Endodermal cell (in vitro differentiated cells): ENCODE measurements at regions not wholly inside any gene's neighbourhood (a gene's known extent, or its start where the extent isn't known, plus 50 kb on each side); places are given as distances from the start of the nearest gene placed in this dataset.

Experiments used
- DNase-seq: peaks from one replicate; pipeline ENCODE4 v3.0.0-alpha.2; 2017
- H3K27ac ChIP-seq: 2 replicates; pipeline ENCODE4 v1.5.1; 2013; ENCODE audit warnings: mild to moderate bottlenecking, low read depth, low read length, moderate library complexity
- H3K27me3 ChIP-seq: 2 replicates; pipeline ENCODE4 v1.6.1; 2013; ENCODE audit warnings: mild to moderate bottlenecking, low read length, moderate library complexity; ENCODE audit not compliant: insufficient read depth, control insufficient read depth, poor library complexity, severe bottlenecking
- H3K36me3 ChIP-seq: 2 replicates; pipeline ENCODE4 v1.7.0; 2013; ENCODE audit warnings: mild to moderate bottlenecking, low read length, moderate library complexity; ENCODE audit not compliant: control insufficient read depth, insufficient read depth
- H3K4me1 ChIP-seq: one replicate; pipeline ENCODE4 v1.7.0; 2013; ENCODE audit warnings: low read length; ENCODE audit not compliant: control insufficient read depth, insufficient read depth
- H3K4me3 ChIP-seq: 2 replicates; pipeline ENCODE4 v1.5.1; 2013; ENCODE audit warnings: mild to moderate bottlenecking, low read length, moderate library complexity
- H3K9ac ChIP-seq: 2 replicates; pipeline ENCODE4 v1.6.1; 2013; ENCODE audit warnings: mild to moderate bottlenecking, low read length, moderate library complexity; ENCODE audit not compliant: poor library complexity, severe bottlenecking; ENCODE audit errors: extremely low read depth
- H3K9me3 ChIP-seq: 2 replicates; pipeline ENCODE4 v1.6.1; 2013; ENCODE audit warnings: mild to moderate bottlenecking, low read length, moderate library complexity; ENCODE audit not compliant: control insufficient read depth
- H3K27ac Mint-ChIP-seq: 2 replicates; pipeline ENCODE4 v1.8.0; 2020; ENCODE audit warnings: mixed read lengths
- H3K27me3 Mint-ChIP-seq: 2 replicates; pipeline ENCODE4 v1.8.0; 2021; ENCODE audit warnings: mild to moderate bottlenecking, mixed read lengths; ENCODE audit not compliant: insufficient read depth
- H3K36me3 Mint-ChIP-seq: 2 replicates; pipeline ENCODE4 v1.8.0; 2020; ENCODE audit warnings: low read depth, mixed read lengths
- H3K4me1 Mint-ChIP-seq: 2 replicates; pipeline ENCODE4 v1.8.0; 2020; ENCODE audit warnings: mixed read lengths
- H3K4me3 Mint-ChIP-seq: 2 replicates; pipeline ENCODE4 v1.8.0; 2020; ENCODE audit warnings: mild to moderate bottlenecking, moderate library complexity, mixed read lengths
- H3K9me3 Mint-ChIP-seq: 2 replicates; pipeline ENCODE4 v1.8.0; 2020; ENCODE audit warnings: mild to moderate bottlenecking, mixed read lengths
- CTCF ChIP-seq: fragments of 200-600 bp; sonication (generic); conservative IDR thresholded peaks from 2 replicates; pipeline ENCODE4 v1.5.0; 2021; ENCODE audit warnings: antibody characterized with exemption, mild to moderate bottlenecking
- WGBS, 2 experiments: methylation state at CpG; one replicate each; pipeline versions ENCODE4 v1.1.5 to v1.1.7; 2013; ENCODE audit warnings: missing lambda C conversion rate in 2 of 2, mixed read lengths in 1 of 2; ENCODE audit not compliant: insufficient coverage in 1 of 2, insufficient read length in 1 of 2; 5-methylcytosine and 5-hydroxymethylcytosine counted together

GRCh38 chr2:216300906-216301305 lies 71.4 kb downstream of the MARCHF4 start:
- 58 to 100% methylated on average over 1 to 2 of the region's 2 CpGs for WGBS, 2 experiments
- Histone ChIP-seq H3K9ac (no peak overlapping the region), H3K36me3 (no peaks in the 10 kb centered on the region), H3K27me3 (no peaks in the 10 kb centered on the region), H3K4me1 (peaks cover 3% of the 10 kb centered on the region), H3K27ac (no peak overlapping the region), H3K9me3 (no peaks in the 10 kb centered on the region), H3K4me3 (no peak overlapping the region)
- Mint-ChIP-seq H3K27me3 (peaks cover 2% of the 10 kb centered on the region), H3K4me1 (peaks cover 43% of the 10 kb centered on the region), H3K4me3 (no peak overlapping the region), H3K27ac (no peak overlapping the region), H3K9me3 (no peaks in the 10 kb centered on the region), H3K36me3 (peaks cover 2% of the 10 kb centered on the region)
- TF ChIP-seq CTCF, result peak; percentile 29
- peak; percentile 79 for DNase-seq

GRCh38 chr2:216299588-216299987 lies 72.7 kb downstream of the MARCHF4 start:
- Mint-ChIP-seq H3K4me3 (no peak overlapping the region), H3K36me3 (peaks cover 2% of the 10 kb centered on the region), H3K27me3 (peaks cover 2% of the 10 kb centered on the region), H3K27ac (no peak overlapping the region), H3K9me3 (no peaks in the 10 kb centered on the region), H3K4me1 (peaks cover 46% of the 10 kb centered on the region)
- H3K9ac ChIP-seq, result no peak overlapping the region
- no peak overlapping the region for H3K4me3 ChIP-seq
- no peaks in the 10 kb centered on the region for H3K9me3 ChIP-seq
- no peak for DNase-seq
- no peak overlapping the region for H3K27ac ChIP-seq
- 78 to 82% methylated on average over 1 of the region's 1 CpG for WGBS, 2 experiments
- H3K36me3 ChIP-seq, result no peaks in the 10 kb centered on the region
- no peak for TF ChIP-seq CTCF
- no peaks in the 10 kb centered on the region for H3K27me3 ChIP-seq
- H3K4me1 ChIP-seq, result peaks cover 6% of the 10 kb centered on the region

GRCh38 chr2:216298719-216299495 lies 73.4 kb downstream of the MARCHF4 start:
- Histone ChIP-seq H3K4me1 (peaks cover 12% of the 10 kb centered on the region), H3K36me3 (no peaks in the 10 kb centered on the region), H3K4me3 (no peak overlapping the region), H3K27me3 (no peaks in the 10 kb centered on the region), H3K27ac (no peak overlapping the region), H3K9ac (no peak overlapping the region), H3K9me3 (no peaks in the 10 kb centered on the region)
- peaks cover 52% of the 10 kb centered on the region for H3K4me1 Mint-ChIP-seq
- WGBS, 2 experiments, result 87% methylated on average over 5 of the region's 5 CpGs
- no peaks in the 10 kb centered on the region for H3K9me3 Mint-ChIP-seq
- H3K4me3 Mint-ChIP-seq, result no peak overlapping the region
- H3K36me3 Mint-ChIP-seq, result peaks cover 2% of the 10 kb centered on the region
- H3K27ac Mint-ChIP-seq, result no peak overlapping the region
- peaks cover 2% of the 10 kb centered on the region for H3K27me3 Mint-ChIP-seq
- DNase-seq, result no peak
- TF ChIP-seq CTCF, result no peak
